RWPE1 (cell line): ENCODE measurements at regions not wholly inside any gene's neighbourhood (a gene's known extent, or its start where the extent isn't known, plus 50 kb on each side); places are given as distances from the start of the nearest gene placed in this dataset.

ENCODE experiments used
- CTCF ChIA-PET: fragments of 350-600 bp; sonication (Branson Sonifier 250); formaldehyde crosslinking; extraction: SDS; loops from one replicate; lab custom pipeline; 2021; lab: Yijun Ruan, JAX
- POLR2A ChIA-PET: fragments of 400-600 bp; formaldehyde crosslinking; extraction: SDS; loops from one replicate; lab custom pipeline; 2020; ENCODE audit warnings: antibody characterized with exemption; ENCODE audit not compliant: low non-redundant PET; lab: Yijun Ruan, JAX
- DNase-seq: peaks from one replicate; pipeline ENCODE4 v3.0.0; 2012; ENCODE audit warnings: low spot score
- H3K27ac ChIP-seq: fragments of 450-650 bp; 2 replicates; pipeline ENCODE4 v1.5.1; 2017
- CTCF ChIP-seq: fragments of 450-650 bp; conservative IDR thresholded peaks from 2 replicates; pipeline ENCODE4 v1.5.1; 2017; ENCODE audit warnings: low read depth, mild to moderate bottlenecking

GRCh38 chrX:131703646-131704045 lies 159.8 kb downstream of the OR13H1 start:
- ChIA-PET CTCF (no interaction called here), POLR2A (no interaction called here)
- no peak for DNase-seq
- H3K27ac ChIP-seq, result no peak overlapping the region
- TF ChIP-seq CTCF, result no peak

GRCh38 chrX:131704136-131704695 lies 160.3 kb downstream of the OR13H1 start:
- TF ChIP-seq CTCF, result no peak
- ChIA-PET POLR2A (no interaction called here), CTCF (no interaction called here)
- DNase-seq, result no peak
- H3K27ac ChIP-seq, result no peak overlapping the region

- CTCF ChIA-PET, result no interaction called here
These were observed 165.7 kb downstream of the OR13H1 start for GRCh38 chrX:131709553-131709952.

GRCh38 chrX:131711478-131711867 lies 167.6 kb downstream of the OR13H1 start:
- DNase-seq, result no peak
- no peak overlapping the region for H3K27ac ChIP-seq
- no peak for TF ChIP-seq CTCF
- POLR2A ChIA-PET, result no interaction called here
- CTCF ChIA-PET, result no interaction called here

More at GRCh38 chrX:131709553-131709952, 165.7 kb downstream of the OR13H1 start:
- POLR2A ChIA-PET, result no interaction called here
- no peak for TF ChIP-seq CTCF
- no peak for DNase-seq
- no peak overlapping the region for H3K27ac ChIP-seq

GRCh38 chrX:131723646-131724045 lies 179.8 kb downstream of the OR13H1 start:
- POLR2A ChIA-PET, result no interaction called here
- CTCF ChIA-PET, result no interaction called here

GRCh38 chrX:131724292-131724691 lies 180.4 kb downstream of the OR13H1 start:
- ChIA-PET CTCF (no interaction called here), POLR2A (no interaction called here)
- DNase-seq, result no peak
- no peak overlapping the region for H3K27ac ChIP-seq
- no peak for TF ChIP-seq CTCF

More at GRCh38 chrX:131723646-131724045, 179.8 kb downstream of the OR13H1 start:
- TF ChIP-seq CTCF, result no peak
- no peak overlapping the region for H3K27ac ChIP-seq
- DNase-seq, result no peak
